Fibroblast of the aortic adventitia (primary cell): ENCODE measurements at regions not wholly inside any gene's neighbourhood (a gene's known extent, or its start where the extent isn't known, plus 50 kb on each side); places are given as distances from the start of the nearest gene placed in this dataset.

Source experiments
- DNase-seq: peaks from one replicate; pipeline ENCODE4 v3.0.0-alpha.2; 2010; ENCODE audit warnings: low read depth
- H3K4me3 ChIP-seq: 2 replicates; pipeline ENCODE4 v1.5.1; 2011; ENCODE audit warnings: low read depth, mild to moderate bottlenecking, control low read depth, low read length, moderate library complexity
- TF ChIP-seq, protein P1 (sequence below): IDR thresholded peaks from 2 replicates; pipeline ENCODE4 v1.5.1; 2011; ENCODE audit warnings: mild to moderate bottlenecking, low read length, control low read depth, inconsistent platforms; ENCODE audit not compliant: insufficient read depth

DNA sequence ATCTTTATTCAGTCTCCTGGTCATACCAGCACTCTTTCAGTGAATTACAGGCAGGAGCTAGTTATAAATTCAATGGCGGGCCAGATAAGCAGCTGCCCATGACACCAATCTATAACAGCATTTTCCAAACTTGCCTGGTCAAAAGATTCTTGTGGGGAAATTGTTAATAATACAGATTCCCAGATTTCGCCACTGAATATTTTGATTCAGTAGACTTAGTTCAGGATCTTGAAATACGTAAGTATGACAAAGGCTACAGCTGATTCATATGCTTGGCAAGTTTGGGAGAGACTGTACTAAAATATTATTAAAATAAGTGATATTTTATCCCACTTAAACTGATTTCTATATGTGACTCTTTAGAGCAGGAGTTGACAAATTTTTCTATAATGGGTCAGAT is 119.3 kb downstream of the TMCO5A start:
- peak; percentile 65 for DNase-seq
- no peak overlapping the region for H3K4me3 ChIP-seq
- TF ChIP-seq, protein P1, sequence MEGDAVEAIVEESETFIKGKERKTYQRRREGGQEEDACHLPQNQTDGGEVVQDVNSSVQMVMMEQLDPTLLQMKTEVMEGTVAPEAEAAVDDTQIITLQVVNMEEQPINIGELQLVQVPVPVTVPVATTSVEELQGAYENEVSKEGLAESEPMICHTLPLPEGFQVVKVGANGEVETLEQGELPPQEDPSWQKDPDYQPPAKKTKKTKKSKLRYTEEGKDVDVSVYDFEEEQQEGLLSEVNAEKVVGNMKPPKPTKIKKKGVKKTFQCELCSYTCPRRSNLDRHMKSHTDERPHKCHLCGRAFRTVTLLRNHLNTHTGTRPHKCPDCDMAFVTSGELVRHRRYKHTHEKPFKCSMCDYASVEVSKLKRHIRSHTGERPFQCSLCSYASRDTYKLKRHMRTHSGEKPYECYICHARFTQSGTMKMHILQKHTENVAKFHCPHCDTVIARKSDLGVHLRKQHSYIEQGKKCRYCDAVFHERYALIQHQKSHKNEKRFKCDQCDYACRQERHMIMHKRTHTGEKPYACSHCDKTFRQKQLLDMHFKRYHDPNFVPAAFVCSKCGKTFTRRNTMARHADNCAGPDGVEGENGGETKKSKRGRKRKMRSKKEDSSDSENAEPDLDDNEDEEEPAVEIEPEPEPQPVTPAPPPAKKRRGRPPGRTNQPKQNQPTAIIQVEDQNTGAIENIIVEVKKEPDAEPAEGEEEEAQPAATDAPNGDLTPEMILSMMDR = no peak

DNA sequence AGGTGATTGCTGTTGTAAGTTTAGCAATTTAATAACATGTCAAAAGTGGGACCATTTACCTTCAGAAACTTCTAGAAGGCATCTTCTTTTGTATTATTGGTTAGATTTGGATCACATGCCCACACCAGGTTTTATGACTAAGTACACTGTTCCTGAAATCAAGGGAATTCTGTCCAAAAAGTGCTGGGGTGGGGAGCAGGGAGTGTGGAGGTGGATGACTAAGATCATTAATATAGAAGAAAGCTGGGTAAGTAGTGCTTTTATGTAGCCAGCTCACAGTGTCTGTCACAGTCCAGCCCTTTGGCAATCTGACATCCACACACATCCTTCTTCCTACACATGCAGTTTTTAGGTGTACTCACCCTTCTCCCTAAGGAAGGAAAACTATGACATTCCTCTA is 120.0 kb downstream of the TMCO5A start:
- TF ChIP-seq, protein P1 = no peak
- peak; percentile 76 for DNase-seq
- no peak overlapping the region for H3K4me3 ChIP-seq

DNA sequence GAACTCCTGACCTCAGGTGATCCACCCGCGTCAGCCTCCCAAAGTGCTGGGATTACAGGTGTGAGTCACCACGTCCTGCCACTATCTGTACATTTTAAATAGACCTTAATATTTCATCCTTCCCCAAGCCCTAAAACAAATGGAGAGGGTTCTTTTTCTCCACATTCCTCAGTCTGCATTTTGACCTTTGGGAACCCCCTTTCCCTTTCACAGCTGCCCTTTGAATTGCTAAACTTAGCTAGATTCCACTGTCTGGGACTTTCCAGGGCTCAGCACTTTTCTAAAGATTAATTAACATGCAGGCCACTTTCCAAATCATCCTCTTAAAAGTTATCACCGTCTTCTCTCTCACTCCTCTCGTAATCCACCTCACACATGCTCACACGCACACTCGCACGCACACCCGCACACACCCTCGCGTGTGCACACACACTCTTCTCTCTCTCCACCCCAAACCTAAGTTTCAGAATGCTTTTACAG is 124.2 kb downstream of the TMCO5A start:
- TF ChIP-seq, protein P1 = no peak
- no peak for DNase-seq
- H3K4me3 ChIP-seq = no peak overlapping the region

DNA sequence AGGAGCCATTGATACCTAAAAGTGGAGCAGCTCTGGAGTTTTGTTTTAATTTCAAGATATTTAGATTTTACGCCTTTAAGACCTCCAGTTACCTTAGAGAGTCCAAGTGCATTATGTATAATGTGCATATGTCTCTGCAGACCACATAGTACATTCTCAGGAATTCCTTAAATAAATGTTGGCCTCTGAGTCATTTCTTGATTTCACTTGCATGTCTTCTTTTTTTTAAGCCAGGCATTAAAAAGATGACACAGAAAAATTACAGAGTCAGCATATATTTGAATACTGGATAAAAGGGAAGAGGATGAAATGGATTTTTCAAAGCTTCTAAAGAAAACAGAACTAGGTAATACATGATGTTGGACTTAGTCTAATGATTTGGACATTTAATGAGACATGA is 125.2 kb downstream of the TMCO5A start:
- TF ChIP-seq, protein P1 = no peak
- H3K4me3 ChIP-seq = no peak overlapping the region
- DNase-seq = no peak

DNA sequence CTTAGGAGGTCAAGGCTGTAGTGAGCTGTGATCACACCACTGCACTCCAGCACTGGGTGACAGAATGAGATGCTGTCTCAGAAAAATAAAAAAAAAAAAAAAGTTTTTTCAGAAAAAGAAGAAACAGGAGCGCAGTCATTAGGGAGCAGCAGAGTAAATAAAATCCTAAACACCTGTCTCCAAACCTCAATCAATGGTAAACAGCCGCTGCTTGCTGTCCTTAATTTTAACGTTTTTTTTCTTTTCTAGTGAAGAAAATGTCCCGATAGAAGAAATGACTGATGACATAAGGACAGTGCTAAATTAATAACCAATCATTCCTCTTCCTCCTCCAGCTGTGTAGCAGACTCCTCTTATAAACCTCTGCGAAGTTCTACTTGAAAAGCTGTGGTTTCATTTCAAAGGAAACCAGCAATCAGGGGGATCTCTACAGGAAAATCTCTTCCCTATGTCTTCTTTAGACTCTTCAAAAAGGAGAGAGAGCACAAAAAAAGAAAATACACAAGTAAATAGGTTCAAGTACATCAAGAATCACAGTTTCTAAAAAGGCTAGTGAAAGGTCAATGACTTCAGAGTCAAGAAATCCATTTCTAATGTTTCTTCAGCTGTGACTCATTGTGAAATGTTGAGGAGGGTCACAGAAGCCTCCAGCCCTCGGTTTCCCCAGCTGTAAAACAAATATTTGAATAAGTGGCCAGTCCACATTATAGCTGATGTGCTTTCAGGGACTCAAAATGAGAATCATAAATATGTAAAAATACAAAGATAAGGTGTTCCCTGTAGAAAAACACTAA is 127.6 kb downstream of the TMCO5A start:
- TF ChIP-seq, protein P1 = no peak
- no peak for DNase-seq
- H3K4me3 ChIP-seq = no peak overlapping the region

DNA sequence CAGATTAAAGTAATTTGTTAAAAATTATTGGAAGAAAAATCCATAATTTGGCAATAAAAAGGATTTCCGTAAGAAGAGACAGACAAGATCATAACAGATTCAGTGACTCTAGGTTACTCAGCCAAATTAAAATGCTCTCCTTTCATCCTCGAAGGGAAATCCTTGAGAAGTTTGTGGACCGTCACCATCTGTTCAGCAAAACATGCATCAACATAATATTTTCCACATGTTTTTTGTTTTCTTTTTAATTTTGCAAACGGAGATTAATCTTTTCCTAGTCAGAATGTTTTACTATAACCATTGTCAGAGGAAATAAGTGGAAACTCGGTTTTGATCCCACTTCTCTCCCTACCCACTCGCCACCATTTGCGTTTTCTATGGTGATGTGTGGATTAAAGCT is 128.3 kb downstream of the TMCO5A start:
- TF ChIP-seq, protein P1 = no peak
- DNase-seq = no peak
- H3K4me3 ChIP-seq = no peak overlapping the region

DNA sequence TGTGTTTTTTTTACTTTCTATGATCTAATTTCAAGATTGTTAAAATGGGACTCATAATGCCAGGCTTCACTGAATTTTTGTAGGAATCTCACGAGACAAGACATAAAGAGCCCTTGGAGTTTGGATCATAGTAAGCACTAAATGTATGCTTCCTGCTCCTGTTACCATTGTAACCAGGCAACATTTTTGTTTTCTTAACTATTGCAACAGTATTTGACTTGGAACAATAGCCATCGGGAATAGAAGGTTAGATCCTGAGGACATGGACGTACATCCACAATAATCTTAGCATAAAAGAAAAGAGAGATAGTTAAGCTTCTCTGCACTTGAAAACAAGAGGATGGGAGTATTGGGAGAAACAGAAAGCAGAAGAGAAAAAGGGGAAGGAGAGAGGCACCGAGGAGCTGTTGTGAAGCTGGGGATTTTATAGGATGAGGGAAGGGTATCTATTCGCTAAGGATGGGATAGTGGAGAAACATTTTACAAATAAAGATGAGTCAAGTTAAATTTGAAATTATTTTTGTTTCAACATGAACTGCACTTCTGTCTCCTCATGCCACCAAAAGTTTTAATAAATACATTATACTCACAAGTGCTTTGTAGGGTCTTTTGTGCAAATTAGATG is 131.4 kb downstream of the TMCO5A start:
- TF ChIP-seq, protein P1 = no peak
- H3K4me3 ChIP-seq = no peak overlapping the region
- no peak for DNase-seq
